Fibroblast of mammary gland (primary cell): ENCODE measurements at regions not wholly inside any gene's neighbourhood (a gene's known extent, or its start where the extent isn't known, plus 50 kb on each side); places are given as distances from the start of the nearest gene placed in this dataset.

Experiments used
- DNase-seq: peaks from one replicate; pipeline ENCODE4 v3.0.0-alpha.2; 2010; ENCODE audit warnings: low read depth
- H3K4me3 ChIP-seq: 2 replicates; pipeline ENCODE4 v1.5.1; 2011; ENCODE audit warnings: low read depth, mild to moderate bottlenecking, low read length, moderate library complexity; ENCODE audit not compliant: control insufficient read depth
- CTCF ChIP-seq: conservative IDR thresholded peaks from 2 replicates; pipeline ENCODE4 v1.5.1; 2011; ENCODE audit warnings: low read depth, low read length, inconsistent platforms; ENCODE audit not compliant: control insufficient read depth, insufficient read depth

- no peak overlapping the region for H3K4me3 ChIP-seq
- TF ChIP-seq CTCF, result no peak
- no peak for DNase-seq
Observed at GRCh38 chr4:180610324-180610723, 1632.9 kb upstream of the TENM3 start.

GRCh38 chr4:180615746-180616145 lies 1627.5 kb upstream of the TENM3 start:
- DNase-seq, result no peak
- no peak overlapping the region for H3K4me3 ChIP-seq
- no peak for TF ChIP-seq CTCF

GRCh38 chr4:180617196-180617595 lies 1626.0 kb upstream of the TENM3 start:
- TF ChIP-seq CTCF, result no peak
- no peak overlapping the region for H3K4me3 ChIP-seq
- peak; percentile 3 for DNase-seq

GRCh38 chr4:180618396-180618795 lies 1624.8 kb upstream of the TENM3 start:
- no peak for DNase-seq
- H3K4me3 ChIP-seq, result no peak overlapping the region
- no peak for TF ChIP-seq CTCF

- TF ChIP-seq CTCF, result no peak
- no peak for DNase-seq
- no peak overlapping the region for H3K4me3 ChIP-seq
Observed at GRCh38 chr4:180619440-180619839, 1623.8 kb upstream of the TENM3 start.

GRCh38 chr4:180622254-180622653 lies 1620.9 kb upstream of the TENM3 start:
- no peak for TF ChIP-seq CTCF
- no peak for DNase-seq
- H3K4me3 ChIP-seq, result no peak overlapping the region

GRCh38 chr4:180625653-180626052 lies 1617.5 kb upstream of the TENM3 start:
- TF ChIP-seq CTCF, result no peak
- no peak overlapping the region for H3K4me3 ChIP-seq
- no peak for DNase-seq
